ENCODE measurements at regions not wholly inside any gene's neighbourhood (a gene's known extent, or its start where the extent isn't known, plus 50 kb on each side); places are given as distances from the start of the nearest gene placed in this dataset.

DNA sequence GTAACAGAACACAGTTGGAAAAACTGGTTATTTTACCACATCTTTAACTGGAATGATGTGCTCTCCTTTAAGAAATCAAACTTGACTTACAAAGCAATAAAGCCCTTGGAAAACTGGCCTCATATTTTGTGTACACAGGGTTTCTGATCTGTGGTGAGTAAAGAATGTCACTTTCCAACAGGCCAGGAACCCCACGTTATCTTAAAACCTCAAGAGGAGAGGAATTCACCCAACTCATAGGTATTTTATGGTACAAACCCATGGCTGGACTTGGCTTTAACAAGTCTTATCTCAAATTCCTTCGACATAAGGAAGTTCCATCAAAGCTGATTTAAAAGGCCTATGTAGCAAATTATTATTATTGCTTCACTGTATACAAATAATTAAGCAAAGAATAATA lies 1735.1 kb downstream of the PCDH7 start:
- TF ChIP-seq FOXM1 (IDR thresholded peaks at IDR 0.05; ENCODE audit: borderline replicate concordance, low read depth), result no peak
- no peak for TF ChIP-seq EP300 (IDR thresholded peaks at IDR 0.05; ENCODE audit: borderline replicate concordance)
- TF ChIP-seq, protein P1, sequence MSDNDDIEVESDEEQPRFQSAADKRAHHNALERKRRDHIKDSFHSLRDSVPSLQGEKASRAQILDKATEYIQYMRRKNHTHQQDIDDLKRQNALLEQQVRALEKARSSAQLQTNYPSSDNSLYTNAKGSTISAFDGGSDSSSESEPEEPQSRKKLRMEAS (IDR thresholded peaks at IDR 0.05), result no peak
- TF ChIP-seq RAD21 (IDR thresholded peaks at IDR 0.05; ENCODE audit: low read depth), result no peak
- TF ChIP-seq REST (IDR thresholded peaks at IDR 0.05; ENCODE audit: low read depth), result no peak
- TF ChIP-seq TAF1 (IDR thresholded peaks at IDR 0.05; ENCODE audit: low read depth), result no peak
- TF ChIP-seq EGR1 (IDR thresholded peaks at IDR 0.05), result no peak
- no peak for TF ChIP-seq TEAD4 (IDR thresholded peaks at IDR 0.05)
- no peak for TF ChIP-seq CREB1 (IDR thresholded peaks at IDR 0.05; ENCODE audit: low read depth)
- TF ChIP-seq YY1 (IDR thresholded peaks at IDR 0.05; ENCODE audit: low read depth), result no peak
- TF ChIP-seq CEBPB (IDR thresholded peaks at IDR 0.05), result no peak
- TF ChIP-seq TCF12 (IDR thresholded peaks at IDR 0.05; ENCODE audit: low read depth), result no peak
- no peak for TF ChIP-seq USF1 (IDR thresholded peaks at IDR 0.05)
- TF ChIP-seq ZBTB7A (IDR thresholded peaks at IDR 0.05; ENCODE audit: low read depth), result no peak
- TF ChIP-seq NFIC (IDR thresholded peaks at IDR 0.05), result no peak

DNA sequence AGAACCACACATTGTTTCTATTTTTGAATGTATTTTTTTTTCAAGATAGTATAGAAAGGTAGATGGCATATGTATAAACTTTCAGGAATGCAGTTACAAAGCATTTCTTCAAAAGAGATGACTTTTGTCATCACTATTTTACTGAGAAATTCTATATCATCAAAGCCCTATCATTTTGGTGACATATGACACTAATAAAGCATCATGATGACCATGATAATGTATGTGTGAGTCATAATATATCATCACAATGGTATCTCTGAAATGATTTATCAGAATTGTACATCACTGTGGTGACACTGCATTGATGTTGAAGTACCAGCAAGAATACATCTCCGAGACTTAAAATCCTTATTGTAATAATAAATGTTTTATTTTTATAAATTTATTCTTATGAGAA lies 1740.8 kb downstream of the PCDH7 start:
- TF ChIP-seq TEAD4 (IDR thresholded peaks at IDR 0.05), result no peak
- TF ChIP-seq, protein P1 (IDR thresholded peaks at IDR 0.05), result no peak
- no peak for TF ChIP-seq USF1 (IDR thresholded peaks at IDR 0.05)
- TF ChIP-seq CEBPB (IDR thresholded peaks at IDR 0.05), result no peak

DNA sequence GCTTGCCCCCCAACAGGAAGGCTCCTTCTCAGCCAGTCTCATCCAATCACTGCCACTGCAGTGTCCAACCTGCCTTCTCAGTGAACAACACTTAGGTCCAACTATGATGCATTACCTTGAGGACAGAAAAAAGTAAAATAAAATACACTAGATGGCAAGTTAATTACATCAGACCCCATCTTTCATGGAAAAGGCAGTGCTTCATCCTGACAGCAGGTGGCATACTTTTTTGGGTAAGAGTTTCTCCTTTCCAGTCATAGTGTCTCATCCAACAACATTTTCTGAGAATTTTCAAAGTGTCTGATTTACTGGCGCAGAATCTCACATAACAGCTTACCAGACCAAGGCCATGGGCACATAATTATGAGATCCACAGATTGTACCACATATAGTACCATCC lies 1742.8 kb downstream of the PCDH7 start:
- TF ChIP-seq CREB1 (IDR thresholded peaks at IDR 0.05; ENCODE audit: low read depth), result no peak
- TF ChIP-seq RAD21 (IDR thresholded peaks at IDR 0.05; ENCODE audit: low read depth), result peak; percentile 48; the same call in 1 of the 2 replicates
- TF ChIP-seq TEAD4 (IDR thresholded peaks at IDR 0.05), result no peak
- no peak for TF ChIP-seq ZBTB7A (IDR thresholded peaks at IDR 0.05; ENCODE audit: low read depth)

DNA sequence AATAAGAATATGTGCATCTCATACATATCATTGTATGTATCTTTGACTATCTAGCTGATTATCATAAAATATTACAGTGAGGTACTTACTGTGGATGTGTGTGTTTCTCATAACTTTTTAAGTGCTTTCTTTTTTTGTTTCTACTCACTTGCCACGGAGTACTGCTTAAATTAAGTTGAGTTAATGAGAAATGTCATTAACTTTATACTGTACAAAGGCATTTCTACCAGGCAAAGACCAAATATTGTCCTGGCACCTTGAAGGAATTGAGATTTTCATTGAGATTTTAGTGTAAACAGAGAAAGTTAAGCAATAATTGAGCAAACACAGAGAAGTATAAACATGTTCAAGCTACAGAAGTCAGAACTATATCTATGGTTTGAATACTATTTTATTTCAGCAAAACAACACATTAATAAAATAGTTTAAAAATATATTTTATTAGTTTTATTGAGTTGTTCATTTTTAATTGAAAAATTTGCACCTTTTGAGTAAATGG lies 1750.0 kb downstream of the PCDH7 start:
- TF ChIP-seq TAF1 (IDR thresholded peaks at IDR 0.05; ENCODE audit: low read depth) (no peak), RAD21 (IDR thresholded peaks at IDR 0.05; ENCODE audit: low read depth) (no peak), FOXM1 (IDR thresholded peaks at IDR 0.05; ENCODE audit: borderline replicate concordance, low read depth) (no peak), TCF12 (IDR thresholded peaks at IDR 0.05; ENCODE audit: low read depth) (no peak), REST (IDR thresholded peaks at IDR 0.05; ENCODE audit: low read depth) (no peak), USF1 (IDR thresholded peaks at IDR 0.05) (no peak)
- TF ChIP-seq, protein P1 (IDR thresholded peaks at IDR 0.05), result no peak

DNA sequence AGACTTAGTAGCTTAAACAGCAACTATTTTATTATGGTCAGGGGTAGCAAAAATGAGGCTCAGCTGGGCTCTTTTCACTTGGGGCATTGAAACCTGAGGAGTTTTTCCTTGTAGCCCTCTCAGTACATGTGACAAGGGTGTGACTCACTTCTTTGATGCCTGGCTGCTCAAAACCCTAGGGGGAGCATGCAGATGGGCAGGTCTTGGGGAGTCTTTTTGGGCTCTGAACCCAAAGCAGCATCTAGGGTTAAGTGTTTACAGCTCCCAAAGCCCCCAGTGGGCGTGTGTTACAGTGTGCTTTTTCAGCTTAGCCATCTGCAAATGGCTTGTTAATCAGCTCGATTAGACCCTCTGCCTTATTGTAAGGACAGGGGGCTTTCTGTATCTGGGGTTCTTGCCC lies 1752.7 kb downstream of the PCDH7 start:
- TF ChIP-seq ZBTB7A (IDR thresholded peaks at IDR 0.05; ENCODE audit: low read depth) (no peak), RAD21 (IDR thresholded peaks at IDR 0.05; ENCODE audit: low read depth) (no peak), CREB1 (IDR thresholded peaks at IDR 0.05; ENCODE audit: low read depth) (no peak), TCF12 (IDR thresholded peaks at IDR 0.05; ENCODE audit: low read depth) (no peak), FOXM1 (IDR thresholded peaks at IDR 0.05; ENCODE audit: borderline replicate concordance, low read depth) (no peak), NFIC (IDR thresholded peaks at IDR 0.05) (no peak), TAF1 (IDR thresholded peaks at IDR 0.05; ENCODE audit: low read depth) (no peak), YY1 (IDR thresholded peaks at IDR 0.05; ENCODE audit: low read depth) (no peak), TEAD4 (IDR thresholded peaks at IDR 0.05) (no peak), REST (IDR thresholded peaks at IDR 0.05; ENCODE audit: low read depth) (no peak), EGR1 (IDR thresholded peaks at IDR 0.05) (no peak), EP300 (IDR thresholded peaks at IDR 0.05; ENCODE audit: borderline replicate concordance) (no peak), USF1 (IDR thresholded peaks at IDR 0.05) (no peak), CEBPB (IDR thresholded peaks at IDR 0.05) (no peak)
- TF ChIP-seq, protein P1 (IDR thresholded peaks at IDR 0.05), result no peak
